LHCN-M2 (cell line): ENCODE measurements at regions not wholly inside any gene's neighbourhood (a gene's known extent, or its start where the extent isn't known, plus 50 kb on each side); places are given as distances from the start of the nearest gene placed in this dataset.
"Not testable (repeated sequence)": the region's sequence is repeated elsewhere in the genome, so short reads cannot be mapped to it uniquely, and the experiment has no call there.

Source experiments
- DNase-seq: peaks from one replicate; pipeline ENCODE4 v3.0.0-alpha.2; 2012; ENCODE audit warnings: low read depth

- no peak for DNase-seq
Measured at GRCh38 chr1:168490306-168490705, 53.5 kb downstream of the XCL2 start.

GRCh38 chr1:168488138-168488537, 55.7 kb downstream of the XCL2 start:
- DNase-seq, result peak; percentile 89

- DNase-seq, result not testable (repeated sequence)
Measured at GRCh38 chr1:168486820-168487219, 57.0 kb downstream of the XCL2 start.

GRCh38 chr1:168485048-168485447, 58.7 kb downstream of the XCL2 start:
- DNase-seq, result peak; percentile 46

DNA sequence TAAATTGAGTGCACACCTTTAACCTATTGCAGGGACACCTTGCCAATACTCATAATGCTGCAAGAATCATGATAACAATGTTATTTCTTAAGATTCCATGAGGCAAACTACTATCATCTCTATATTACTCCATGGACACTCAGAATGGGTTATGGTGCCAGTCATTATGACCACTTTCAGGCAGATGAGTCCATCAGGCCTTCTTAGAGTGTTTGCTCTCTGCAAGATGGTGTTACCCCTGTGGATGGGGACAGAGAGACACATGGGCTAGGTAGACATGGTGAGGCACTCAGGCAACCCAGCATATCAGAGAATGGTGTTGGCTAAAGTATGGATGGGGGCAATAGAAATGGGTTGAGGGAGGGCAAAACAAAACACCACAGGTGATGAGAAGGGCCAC, 59.7 kb downstream of the XCL2 start:
- no peak for DNase-seq

DNA sequence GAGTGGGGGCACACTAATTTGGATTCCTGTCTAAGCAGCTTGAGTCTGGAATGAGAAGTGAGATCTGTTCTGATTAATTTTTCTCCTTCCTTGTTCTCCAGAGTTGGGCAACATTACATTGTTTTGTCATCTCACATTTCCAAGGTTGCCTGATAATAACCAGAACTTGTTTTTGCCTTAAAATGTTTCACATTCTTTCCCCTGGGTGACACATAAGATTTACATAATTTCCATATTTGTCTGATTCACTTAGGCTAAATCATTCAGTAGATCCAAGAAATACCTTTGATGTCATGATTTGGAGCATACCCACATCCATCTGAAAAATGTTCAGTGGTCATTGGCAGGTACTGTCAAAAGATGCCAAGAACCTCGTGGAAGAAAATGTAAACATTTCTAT, 60.3 kb downstream of the XCL2 start:
- DNase-seq, result peak; percentile 83

DNA sequence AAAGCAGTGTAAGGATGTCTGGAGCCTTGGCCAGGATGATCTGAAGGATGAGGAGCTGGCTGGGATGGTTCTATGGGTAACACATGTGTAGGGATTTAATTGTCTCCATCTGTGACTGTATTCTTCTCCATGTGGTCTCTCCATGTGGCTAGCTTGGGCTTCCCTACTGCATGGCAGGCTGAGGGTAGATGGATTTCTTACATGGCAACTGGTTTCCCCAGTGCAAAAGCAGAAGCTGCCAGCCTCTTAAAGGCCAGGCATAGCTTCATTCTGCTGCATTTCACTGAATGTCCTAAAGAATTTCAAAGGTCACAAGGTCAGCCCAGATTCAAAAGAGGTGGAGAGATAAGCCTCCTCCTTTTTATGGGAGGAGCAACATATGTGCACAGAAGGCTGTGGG, 61.7 kb downstream of the XCL2 start:
- DNase-seq, result no peak

DNA sequence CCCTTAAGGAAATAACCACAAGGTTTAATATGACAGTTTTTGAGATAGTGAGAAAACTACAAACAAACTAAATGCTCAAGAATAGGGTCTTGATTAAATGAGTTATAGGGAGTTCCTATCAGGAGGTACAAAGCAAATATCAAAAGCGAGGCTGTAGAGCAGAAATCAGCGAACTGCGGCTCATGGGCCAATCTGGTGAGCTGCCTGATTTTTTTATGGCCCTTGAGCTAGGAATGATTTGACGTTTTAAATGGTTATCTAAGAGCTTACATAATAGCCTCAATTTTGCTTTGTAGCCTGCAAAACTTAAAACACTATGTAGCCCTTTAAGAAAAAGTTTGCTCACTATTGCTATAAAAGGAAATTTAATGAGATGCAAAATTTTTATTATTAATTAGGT, 62.2 kb downstream of the XCL2 start:
- no peak for DNase-seq

- DNase-seq, result no peak
Measured at GRCh38 chr1:168480997-168481396, 62.8 kb downstream of the XCL2 start.

- DNase-seq, result no peak
Measured at GRCh38 chr1:168477792-168478191, 66.0 kb downstream of the XCL2 start.

DNA sequence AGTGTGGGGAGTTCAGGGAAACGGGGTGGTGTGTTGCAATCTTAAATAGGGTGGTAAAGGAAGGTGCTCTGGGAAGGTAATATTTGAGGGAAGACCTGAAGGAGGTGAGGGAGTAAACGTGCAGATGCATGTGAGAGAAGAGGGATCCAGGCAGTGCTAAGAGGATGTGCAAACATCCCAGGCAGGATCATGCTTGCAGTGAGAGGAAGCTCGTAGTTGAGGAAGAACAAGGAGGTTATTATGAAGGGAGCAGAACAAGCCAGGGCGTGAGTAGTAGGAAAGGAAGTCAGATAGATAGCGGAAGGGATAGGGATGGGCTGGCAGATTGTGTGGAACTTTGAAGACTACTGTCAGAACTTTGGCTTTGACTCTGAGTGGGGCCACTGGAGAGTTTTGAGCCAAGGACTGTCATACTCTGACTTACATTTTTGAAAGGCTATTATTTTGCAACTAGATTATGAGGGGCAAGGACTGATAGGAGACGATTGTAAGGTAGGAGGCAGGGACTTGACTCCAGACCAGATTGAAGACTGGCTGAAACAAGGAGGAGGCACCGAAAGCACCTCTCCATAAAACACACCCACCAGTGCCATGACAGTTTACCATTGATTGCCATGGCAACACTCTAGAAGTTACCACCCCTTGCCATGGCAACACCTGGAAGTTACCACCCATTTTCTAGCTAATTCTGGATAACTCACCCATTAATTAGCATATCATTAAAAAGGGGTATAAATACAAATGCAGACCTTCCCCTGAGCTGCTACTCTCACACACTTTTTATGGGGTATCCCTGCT, 67.0 kb downstream of the XCL2 start:
- DNase-seq, result no peak

DNA sequence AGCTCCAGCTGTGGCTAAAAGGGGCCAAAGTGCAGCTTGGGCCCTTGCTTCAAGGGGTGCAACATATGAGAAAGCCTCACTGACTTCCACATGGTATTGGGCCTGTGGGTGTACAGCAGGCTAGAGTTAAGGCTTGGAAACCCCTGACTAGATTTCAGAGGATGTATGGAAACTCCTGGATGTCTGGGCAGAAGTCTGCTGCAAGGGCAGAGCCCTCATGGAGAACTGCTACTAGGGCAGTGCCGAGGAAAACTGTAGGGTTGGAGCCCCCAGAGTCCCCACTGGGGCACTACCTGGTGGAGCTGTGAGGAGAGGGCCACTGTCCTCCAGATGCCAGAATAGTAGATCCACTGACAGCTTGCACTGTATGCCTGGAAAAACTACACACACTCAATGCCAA, 69.5 kb downstream of the XCL2 start:
- no peak for DNase-seq

- DNase-seq, result no peak
Measured at GRCh38 chr1:168473126-168473525, 70.7 kb downstream of the XCL2 start.

DNA sequence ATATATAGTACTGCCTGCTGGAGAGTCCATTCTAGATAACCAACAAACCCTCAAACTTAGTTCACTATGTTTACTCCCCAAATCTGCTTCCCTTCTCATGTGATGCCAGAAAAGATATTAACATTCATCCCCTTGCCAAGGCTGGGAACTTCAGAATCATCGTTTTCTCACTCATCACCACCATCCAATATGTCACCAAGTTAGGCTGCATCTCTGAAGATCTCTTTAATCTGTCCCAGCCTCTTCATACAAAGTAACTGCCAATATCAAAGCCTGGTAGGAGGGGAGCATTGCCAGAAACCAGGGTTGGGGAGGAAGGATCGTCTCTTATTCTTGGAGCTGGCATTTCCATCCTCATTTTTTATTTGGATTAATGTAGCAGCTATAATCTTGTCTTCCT, 71.6 kb downstream of the XCL2 start:
- no peak for DNase-seq

DNA sequence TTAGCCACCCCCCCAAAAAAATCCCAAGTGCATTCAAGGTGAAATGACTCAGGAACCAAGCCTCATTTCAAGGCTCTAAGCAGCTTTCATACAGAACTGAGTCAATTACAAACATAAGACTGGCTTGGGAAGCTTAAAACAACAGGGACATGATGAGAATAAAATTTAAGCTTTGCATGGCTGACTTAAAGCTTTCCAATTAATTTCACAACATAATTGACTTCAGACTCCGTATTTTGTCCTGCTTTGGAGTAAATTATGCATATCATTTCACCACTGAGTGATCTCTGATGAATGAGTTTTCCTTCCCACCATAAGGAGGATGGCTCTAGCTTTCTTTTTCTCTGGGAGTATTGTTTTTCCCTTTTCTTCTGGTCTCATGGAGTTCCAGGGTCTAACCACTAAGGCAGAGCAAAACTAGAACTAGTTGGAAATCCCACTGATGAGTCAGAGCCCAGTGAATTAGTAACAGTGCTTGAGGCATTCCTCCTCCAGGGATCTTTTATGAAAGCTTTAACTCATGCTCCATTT, 72.8 kb downstream of the XCL2 start:
- DNase-seq, result peak; percentile 96

DNA sequence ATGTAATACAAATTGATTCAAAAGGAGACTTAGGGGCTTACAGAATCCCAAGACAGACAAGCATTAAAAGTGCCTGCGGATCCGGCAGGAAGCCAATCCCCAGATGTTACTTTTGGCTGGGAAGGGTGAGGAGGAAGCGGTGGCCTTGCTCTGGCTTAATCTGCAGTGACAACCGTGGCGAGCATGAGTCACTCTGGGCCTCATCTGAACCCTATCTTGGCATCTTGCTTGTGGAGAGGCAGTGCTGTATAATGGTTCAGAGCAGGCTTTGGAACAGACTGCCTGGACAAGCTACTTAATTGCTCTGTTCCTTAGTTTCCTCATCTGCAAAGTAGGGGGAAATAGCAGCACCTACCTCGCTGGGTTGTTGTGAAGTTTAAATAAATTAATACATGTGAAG, 74.1 kb downstream of the XCL2 start:
- DNase-seq, result peak; percentile 79

DNA sequence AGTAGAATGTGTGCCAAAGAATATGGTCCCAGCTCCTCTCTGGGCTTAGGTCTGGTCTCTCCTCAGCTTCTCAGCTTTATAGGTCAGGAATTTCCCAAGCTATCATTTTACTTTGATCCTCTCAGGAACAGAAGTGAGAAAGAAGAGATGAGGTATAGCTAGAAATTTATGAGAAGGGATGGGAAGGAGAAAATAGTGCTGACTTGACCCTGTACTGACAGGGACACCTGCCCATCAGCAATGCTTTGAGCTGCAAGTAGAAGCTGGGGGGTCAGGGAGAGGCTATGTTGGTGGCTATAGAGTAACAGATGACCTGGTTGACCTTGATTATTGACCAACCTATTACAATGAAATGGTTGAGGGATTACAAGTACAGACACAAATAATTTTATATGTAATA, 75.0 kb downstream of the XCL2 start:
- DNase-seq, result no peak

DNA sequence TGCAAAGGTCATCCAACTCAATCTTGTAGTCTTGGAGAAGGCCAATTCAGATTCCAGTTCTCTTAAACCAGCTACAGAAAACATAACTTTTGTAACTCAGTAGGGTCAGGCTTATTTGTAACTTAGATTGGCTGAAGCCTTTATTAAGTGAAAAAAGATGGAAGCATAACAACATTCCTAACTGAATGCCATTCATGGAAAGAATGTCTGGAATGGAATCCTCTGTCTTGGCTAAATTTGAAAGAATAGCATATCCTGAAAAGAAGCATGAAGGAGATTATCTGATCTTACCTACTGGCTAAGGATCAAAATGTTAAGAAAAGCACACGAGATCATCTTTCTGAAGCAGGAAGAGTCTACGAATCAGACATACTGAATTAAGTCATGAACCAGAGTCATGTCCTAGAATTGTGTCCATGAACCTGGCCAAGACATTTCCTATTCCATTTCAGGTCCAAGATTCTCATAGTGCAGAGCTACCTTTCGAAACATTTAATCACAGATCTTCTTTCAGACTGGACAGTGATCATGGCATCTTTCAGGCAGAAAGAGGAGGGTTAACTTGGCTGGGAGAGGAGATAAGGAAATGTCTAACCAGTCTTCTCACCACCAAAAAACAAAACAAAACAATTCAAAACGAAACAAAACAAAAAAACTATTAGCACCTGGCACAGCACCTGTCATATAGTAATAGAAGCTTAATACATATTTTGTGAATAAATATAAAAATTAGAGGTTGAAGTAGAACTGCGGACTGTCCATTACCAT, 75.6 kb downstream of the XCL2 start:
- no peak for DNase-seq

- DNase-seq, result no peak
Measured at GRCh38 chr1:168467452-168467851, 76.3 kb downstream of the XCL2 start.

GRCh38 chr1:168466714-168467131, 77.1 kb downstream of the XCL2 start:
- DNase-seq, result no peak

GRCh38 chr1:168466092-168466713, 77.6 kb downstream of the XCL2 start:
- DNase-seq, result peak; percentile 88

GRCh38 chr1:168461108-168461507, 82.7 kb downstream of the XCL2 start:
- not testable (repeated sequence) for DNase-seq
